Liver (tissue), 7 donors: ENCODE measurements at regions not wholly inside any gene's neighbourhood (a gene's known extent, or its start where the extent isn't known, plus 50 kb on each side); places are given as distances from the start of the nearest gene placed in this dataset.

Source experiments
- DNase-seq: peaks from one replicate; pipeline ENCODE4 v3.0.0-alpha.2; 2017; ENCODE audit warnings: low spot score
- H3K27ac ChIP-seq, 2 donors: one replicate each; pipeline ENCODE4 v1.7.0; 2013; ENCODE audit warnings: inconsistent platforms in 2 of 2, low read length in 2 of 2, control low read depth in 1 of 2, low read depth in 1 of 2, mild to moderate bottlenecking in 1 of 2
- H3K27me3 ChIP-seq, 4 donors: one replicate each; pipeline versions ENCODE4 v1.6.1 to v1.7.0; 2013; ENCODE audit warnings: low read length in 3 of 4, inconsistent platforms in 1 of 4, mild to moderate bottlenecking in 1 of 4, moderate library complexity in 1 of 4; ENCODE audit not compliant: control insufficient read depth in 4 of 4, insufficient read depth in 4 of 4
- H3K36me3 ChIP-seq, 4 donors: one replicate each; pipeline versions ENCODE4 v1.6.1 to v1.7.0; 2013; ENCODE audit warnings: low read length in 3 of 4, mild to moderate bottlenecking in 3 of 4, low read depth in 1 of 4, moderate library complexity in 1 of 4; ENCODE audit not compliant: control insufficient read depth in 4 of 4, insufficient read depth in 3 of 4
- H3K4me1 ChIP-seq, 4 donors: one replicate each; pipeline versions ENCODE4 v1.6.1 to v1.7.0; 2013; ENCODE audit warnings: low read length in 3 of 4, mild to moderate bottlenecking in 3 of 4, moderate library complexity in 1 of 4; ENCODE audit not compliant: control insufficient read depth in 4 of 4, insufficient read depth in 4 of 4
- H3K4me3 ChIP-seq, 3 donors: one replicate each; pipeline versions ENCODE4 v1.6.1 to v1.7.0; 2013; ENCODE audit warnings: low read length in 3 of 3, control low read depth in 1 of 3, low read depth in 1 of 3, mild to moderate bottlenecking in 1 of 3
- H3K9ac ChIP-seq, 2 donors: one replicate each; pipeline ENCODE4 v1.7.0; 2013; ENCODE audit warnings: low read length in 2 of 2, mild to moderate bottlenecking in 2 of 2, moderate library complexity in 2 of 2, control low read depth in 1 of 2, low read depth in 1 of 2
- H3K9me3 ChIP-seq, 4 donors: one replicate each; pipeline versions ENCODE4 v1.6.1 to v1.7.0; 2013; ENCODE audit warnings: low read length in 3 of 4; ENCODE audit not compliant: control insufficient read depth in 4 of 4
- ATF3 ChIP-seq: IDR thresholded peaks from 2 replicates; pipeline ENCODE4 v1.6.1; 2016; ENCODE audit warnings: antibody characterized with exemption
- FOXA1 ChIP-seq: IDR thresholded peaks from 2 replicates; pipeline ENCODE4 v1.6.1; 2016; ENCODE audit warnings: antibody characterized with exemption
- FOXA2 ChIP-seq: IDR thresholded peaks from 2 replicates; pipeline ENCODE4 v1.6.1; 2016; ENCODE audit warnings: antibody characterized with exemption
- HNF4G ChIP-seq: IDR thresholded peaks from 2 replicates; pipeline ENCODE4 v1.6.1; 2016; ENCODE audit warnings: antibody characterized with exemption
- JUND ChIP-seq, 2 donors: IDR thresholded peaks; 2 replicates each; pipeline ENCODE4 v1.6.1; 2016; ENCODE audit warnings: antibody characterized with exemption in 2 of 2
- MAX ChIP-seq: IDR thresholded peaks from 2 replicates; pipeline ENCODE4 v1.6.1; 2016; ENCODE audit warnings: antibody characterized with exemption
- REST ChIP-seq: IDR thresholded peaks from 2 replicates; pipeline ENCODE4 v1.6.1; 2016; ENCODE audit warnings: antibody characterized with exemption, mild to moderate bottlenecking
- RXRA ChIP-seq, 2 donors: IDR thresholded peaks; 2 replicates each; pipeline ENCODE4 v1.6.1; 2017 to 2018; ENCODE audit warnings: antibody characterized with exemption in 2 of 2, mild to moderate bottlenecking in 1 of 2
- SP1 ChIP-seq: IDR thresholded peaks from 2 replicates; pipeline ENCODE4 v1.6.1; 2018; ENCODE audit warnings: antibody characterized with exemption, mild to moderate bottlenecking
- TAF1 ChIP-seq: conservative IDR thresholded peaks from 2 replicates; pipeline ENCODE4 v1.6.1; 2016; ENCODE audit warnings: antibody characterized with exemption, mild to moderate bottlenecking
- ZBTB33 ChIP-seq: IDR thresholded peaks from 2 replicates; pipeline ENCODE4 v1.6.1; 2016; ENCODE audit warnings: antibody characterized with exemption
- WGBS: extraction: QIAGEN DNeasy Blood & Tissue Kit; methylation state at CpG from one replicate; pipeline ENCODE4 v1.1.7; 2013; 5-methylcytosine and 5-hydroxymethylcytosine counted together
- donor health status: healthy.
- donor health status: healthy.
- donor health status: healthy.
- donor health status: healthy.

- H3K9me3 ChIP-seq = no peaks in the 10 kb centered on the region
- WGBS = 60% methylated on average over 3 of the region's 3 CpGs
- H3K27me3 ChIP-seq = peaks cover 0 to 4% (median under 1%) of the 10 kb centered on the region in 4 donors
- TF ChIP-seq HNF4G (no peak), ZBTB33 (no peak)
- H3K4me3 ChIP-seq = no peak overlapping the region
- no peaks in the 10 kb centered on the region for H3K4me1 ChIP-seq
- H3K36me3 ChIP-seq = no peaks in the 10 kb centered on the region
- DNase-seq = no peak
- H3K27ac ChIP-seq = no peak overlapping the region
- no peak overlapping the region for H3K9ac ChIP-seq
Observed at GRCh38 chr2:6590442-6590841, 275.3 kb downstream of the CMPK2 start.

GRCh38 chr2:6602471-6602870 lies 263.2 kb downstream of the CMPK2 start:
- no peaks in the 10 kb centered on the region for H3K4me1 ChIP-seq
- no peaks in the 10 kb centered on the region for H3K36me3 ChIP-seq
- WGBS = 83% methylated on average over 4 of the region's 4 CpGs
- no peak overlapping the region for H3K27ac ChIP-seq
- H3K9ac ChIP-seq = no peak overlapping the region
- DNase-seq = no peak
- no peak overlapping the region for H3K4me3 ChIP-seq
- TF ChIP-seq REST = no peak
- TF ChIP-seq MAX = no peak
- no peak for TF ChIP-seq JUND (IDR thresholded peaks at IDR 0.05)
- TF ChIP-seq FOXA2 = no peak
- no peak for TF ChIP-seq TAF1
- TF ChIP-seq ZBTB33 = no peak
- no peak for TF ChIP-seq FOXA1
- TF ChIP-seq ATF3 = no peak
- no peak for TF ChIP-seq SP1
- no peak for TF ChIP-seq RXRA (IDR thresholded peaks at IDR 0.05)
- peaks cover 0 to 4% (median 0%) of the 10 kb centered on the region in 4 donors for H3K9me3 ChIP-seq
- peaks cover 0 to 10% (median 0%) of the 10 kb centered on the region in 4 donors for H3K27me3 ChIP-seq
